K562 (cell line): ENCODE measurements at regions not wholly inside any gene's neighbourhood (a gene's known extent, or its start where the extent isn't known, plus 50 kb on each side); places are given as distances from the start of the nearest gene placed in this dataset.
A peak's percentile ranks its signal among the peaks of the same experiment; 100 is the strongest.

Experiments
- BDP1 ChIP-seq: IDR thresholded peaks from 3 replicates; pipeline ENCODE4 v1.6.1; 2011; ENCODE audit not compliant: insufficient read length, insufficient read depth
- BHLHE40 ChIP-seq: IDR thresholded peaks from 2 replicates; pipeline ENCODE4 v1.6.1; 2011; ENCODE audit warnings: low read length, improper control_type of control experiment
- DPF2 ChIP-seq: fragments of 450-650 bp; IDR thresholded peaks from 2 replicates; pipeline ENCODE4 v1.6.1; 2016
- ELF1 ChIP-seq: fragments of 200-800 bp; sonication (Bioruptor generic); IDR thresholded peaks from 2 replicates; pipeline ENCODE4 v1.6.1; 2016; ENCODE audit warnings: missing genetic modification characterization, missing compliant biosample characterization
- HCFC1 ChIP-seq: IDR thresholded peaks from 2 replicates; pipeline ENCODE4 v1.6.1; 2012; ENCODE audit warnings: low read depth, low read length, improper control_type of control experiment
- HNRNPK ChIP-seq: fragments of 200-400 bp; formaldehyde crosslinking; IDR thresholded peaks from one replicate; pipeline ENCODE4 v1.6.1; 2018; ENCODE audit warnings: mild to moderate bottlenecking, low read depth, low read length; ENCODE audit not compliant: poor library complexity, severe bottlenecking
- ILK ChIP-seq: fragments of 450-650 bp; IDR thresholded peaks from 2 replicates; pipeline ENCODE4 v1.6.1; 2016; ENCODE audit warnings: missing genetic modification characterization, low read depth, mild to moderate bottlenecking, missing compliant biosample characterization, moderate library complexity, borderline replicate concordance
- KDM5B ChIP-seq: fragments of 200-600 bp; sonication (generic); IDR thresholded peaks from 2 replicates; pipeline ENCODE4 v1.6.1; 2012; ENCODE audit warnings: low read depth, mild to moderate bottlenecking, moderate library complexity, low read length, control low read depth, inconsistent platforms; ENCODE audit not compliant: insufficient replicate concordance
- PCBP2 ChIP-seq: fragments of 200-400 bp; formaldehyde crosslinking; IDR thresholded peaks from 2 replicates; pipeline ENCODE4 v1.6.1; 2018; ENCODE audit warnings: low read length, low read depth, mild to moderate bottlenecking, moderate library complexity; ENCODE audit not compliant: poor library complexity, severe bottlenecking
- THRAP3 ChIP-seq: fragments of 450-650 bp; IDR thresholded peaks from 2 replicates; pipeline ENCODE4 v1.6.1; 2016; ENCODE audit warnings: mild to moderate bottlenecking, inconsistent platforms, borderline replicate concordance
- TRIM24 ChIP-seq, 2 experiments: fragments of 450-650 bp; IDR thresholded peaks; 2 replicates each; pipeline ENCODE4 v1.6.1; 2016
- TF ChIP-seq, protein P1 (sequence below): fragments of 250-450 bp; sonication (Bioruptor Pico); IDR thresholded peaks from 2 replicates; pipeline ENCODE4 v1.9.0; 2021; ENCODE audit warnings: mild to moderate bottlenecking
- TF ChIP-seq, protein P2 (sequence below), 2 experiments: fragments of 450-650 bp; IDR thresholded peaks; 2 replicates each; pipeline ENCODE4 v1.6.1; 2016; ENCODE audit warnings: mild to moderate bottlenecking in 2 of 2, borderline replicate concordance in 1 of 2, low read depth in 1 of 2, moderate library complexity in 1 of 2
- TF ChIP-seq, protein P3 (sequence below): fragments of 450-650 bp; formaldehyde crosslinking; IDR thresholded peaks from 2 replicates; pipeline ENCODE4 v1.4.0; 2022; ENCODE audit warnings: missing genetic modification characterization
- TF ChIP-seq, protein P4 (sequence below), 2 experiments: fragments of 450-650 bp; conservative IDR thresholded peaks; 2 replicates each; pipeline ENCODE4 v1.6.1; 2017; ENCODE audit warnings: mild to moderate bottlenecking in 2 of 2, moderate library complexity in 2 of 2

DNA sequence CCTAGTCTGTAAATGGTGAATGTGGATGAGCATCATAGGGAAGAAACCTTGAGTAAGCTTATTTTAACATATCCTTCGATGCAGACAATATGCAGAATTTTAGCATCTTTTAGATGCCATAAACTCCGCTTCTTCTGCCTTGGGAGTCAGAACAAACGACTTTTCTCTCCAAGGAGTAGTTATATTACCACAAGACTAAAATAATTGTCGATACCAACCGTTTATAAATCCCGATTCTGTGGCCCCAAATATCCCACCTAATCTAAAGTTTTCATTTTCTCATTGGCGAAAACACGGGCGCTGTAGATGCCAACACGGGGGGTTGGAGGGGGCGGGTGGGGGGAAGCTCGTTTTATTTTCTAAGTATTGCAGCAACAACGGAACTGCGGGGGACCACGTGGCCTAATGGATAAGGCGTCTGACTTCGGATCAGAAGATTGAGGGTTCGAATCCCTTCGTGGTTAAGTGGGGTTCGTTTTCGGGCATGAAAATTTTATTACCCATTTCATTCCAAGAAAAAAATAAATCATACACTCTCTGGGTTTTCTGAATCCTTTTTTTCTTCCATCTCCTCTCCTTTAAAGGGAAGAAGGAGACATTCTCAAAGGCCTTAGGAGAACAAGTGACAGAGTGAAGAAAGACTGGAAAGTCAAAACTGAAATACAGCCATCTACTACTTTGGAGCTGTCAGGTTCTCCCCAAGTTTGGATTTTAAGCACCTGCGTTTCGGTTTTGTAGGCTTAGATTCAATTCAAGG lies 65.5 kb upstream of the BTN3A2 start (continued):
- no peak for TF ChIP-seq PCBP2
- no peak for TF ChIP-seq KDM5B
- TF ChIP-seq, protein P1, sequence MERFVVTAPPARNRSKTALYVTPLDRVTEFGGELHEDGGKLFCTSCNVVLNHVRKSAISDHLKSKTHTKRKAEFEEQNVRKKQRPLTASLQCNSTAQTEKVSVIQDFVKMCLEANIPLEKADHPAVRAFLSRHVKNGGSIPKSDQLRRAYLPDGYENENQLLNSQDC (CRISPR knock-in tag) = no peak
- TF ChIP-seq, protein P2, sequence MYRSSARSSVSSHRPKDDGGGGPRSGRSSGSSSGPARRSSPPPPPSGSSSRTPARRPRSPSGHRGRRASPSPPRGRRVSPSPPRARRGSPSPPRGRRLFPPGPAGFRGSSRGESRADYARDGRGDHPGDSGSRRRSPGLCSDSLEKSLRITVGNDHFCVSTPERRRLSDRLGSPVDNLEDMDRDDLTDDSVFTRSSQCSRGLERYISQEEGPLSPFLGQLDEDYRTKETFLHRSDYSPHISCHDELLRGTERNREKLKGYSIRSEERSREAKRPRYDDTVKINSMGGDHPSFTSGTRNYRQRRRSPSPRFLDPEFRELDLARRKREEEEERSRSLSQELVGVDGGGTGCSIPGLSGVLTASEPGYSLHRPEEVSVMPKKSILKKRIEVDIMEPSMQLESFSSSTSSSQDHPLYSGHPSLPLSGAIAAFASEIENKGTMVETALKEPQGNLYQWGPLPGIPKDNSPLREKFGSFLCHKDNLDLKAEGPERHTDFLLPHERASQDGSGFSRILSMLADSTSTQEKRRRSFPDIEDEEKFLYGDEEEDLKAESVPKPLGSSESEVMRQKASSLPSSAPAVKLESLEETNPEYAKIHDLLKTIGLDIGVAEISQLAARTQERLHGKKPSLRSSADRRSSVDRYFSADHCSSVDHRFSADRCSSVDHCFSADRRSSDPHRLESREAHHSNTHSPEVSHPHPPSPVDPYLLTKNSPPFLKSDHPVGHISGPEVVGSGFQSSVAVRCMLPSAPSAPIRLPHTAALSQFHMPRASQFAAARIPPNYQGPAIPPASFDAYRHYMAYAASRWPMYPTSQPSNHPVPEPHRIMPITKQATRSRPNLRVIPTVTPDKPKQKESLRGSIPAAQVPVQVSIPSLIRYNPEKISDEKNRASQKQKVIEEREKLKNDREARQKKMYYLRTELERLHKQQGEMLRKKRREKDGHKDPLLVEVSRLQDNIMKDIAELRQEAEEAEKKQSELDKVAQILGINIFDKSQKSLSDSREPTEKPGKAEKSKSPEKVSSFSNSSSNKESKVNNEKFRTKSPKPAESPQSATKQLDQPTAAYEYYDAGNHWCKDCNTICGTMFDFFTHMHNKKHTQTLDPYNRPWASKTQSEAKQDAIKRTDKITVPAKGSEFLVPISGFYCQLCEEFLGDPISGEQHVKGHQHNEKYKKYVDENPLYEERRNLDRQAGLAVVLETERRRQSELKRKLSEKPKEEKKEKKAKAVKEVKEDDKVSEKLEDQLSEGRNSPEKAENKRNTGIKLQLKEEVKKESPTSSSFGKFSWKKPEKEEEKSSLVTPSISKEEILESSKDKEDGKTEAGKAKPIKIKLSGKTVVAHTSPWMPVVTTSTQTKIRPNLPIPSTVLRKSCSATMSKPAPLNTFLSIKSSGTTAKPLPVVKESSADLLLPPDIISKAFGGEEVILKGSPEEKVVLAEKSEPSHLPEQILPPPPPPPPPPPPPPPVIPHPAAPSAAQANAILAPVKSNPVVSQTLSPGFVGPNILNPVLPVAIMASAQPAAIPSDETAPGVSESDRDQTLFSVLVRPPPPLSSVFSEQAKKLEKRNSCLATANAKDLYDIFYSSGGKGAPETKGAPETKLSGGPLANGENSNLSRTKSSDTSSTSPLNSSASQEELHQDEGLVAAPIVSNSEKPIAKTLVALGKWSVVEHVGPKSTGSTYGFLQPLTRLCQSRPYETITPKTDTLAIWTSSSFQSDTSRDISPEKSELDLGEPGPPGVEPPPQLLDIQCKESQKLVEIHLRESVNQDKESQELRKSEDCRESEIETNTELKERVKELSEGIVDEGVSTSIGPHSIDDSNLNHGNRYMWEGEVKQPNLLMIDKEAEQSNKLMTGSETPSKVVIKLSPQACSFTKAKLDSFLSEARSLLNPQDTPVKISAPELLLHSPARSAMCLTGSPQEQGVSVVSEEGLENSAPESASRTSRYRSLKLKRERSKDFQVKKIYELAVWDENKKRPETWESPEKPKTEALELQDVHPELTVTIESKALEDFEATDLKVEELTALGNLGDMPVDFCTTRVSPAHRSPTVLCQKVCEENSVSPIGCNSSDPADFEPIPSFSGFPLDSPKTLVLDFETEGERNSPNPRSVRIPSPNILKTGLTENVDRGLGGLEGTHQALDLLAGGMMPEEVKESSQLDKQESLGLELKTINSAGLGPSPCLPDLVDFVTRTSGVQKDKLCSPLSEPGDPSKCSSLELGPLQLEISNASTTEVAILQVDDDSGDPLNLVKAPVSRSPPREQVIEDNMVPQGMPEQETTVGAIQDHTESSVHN (IDR thresholded peaks at IDR 0.05; ENCODE audit: borderline replicate concordance in 1 of 2, low read depth in 1 of 2) = 0 out of 4 replicates have a peak, but pooled peaks of 1 of the 2 experiments have one; percentile 21
- no peak for TF ChIP-seq HCFC1
- TF ChIP-seq ELF1 (tag) = no peak
- no peak for TF ChIP-seq DPF2
- TF ChIP-seq, protein P3, sequence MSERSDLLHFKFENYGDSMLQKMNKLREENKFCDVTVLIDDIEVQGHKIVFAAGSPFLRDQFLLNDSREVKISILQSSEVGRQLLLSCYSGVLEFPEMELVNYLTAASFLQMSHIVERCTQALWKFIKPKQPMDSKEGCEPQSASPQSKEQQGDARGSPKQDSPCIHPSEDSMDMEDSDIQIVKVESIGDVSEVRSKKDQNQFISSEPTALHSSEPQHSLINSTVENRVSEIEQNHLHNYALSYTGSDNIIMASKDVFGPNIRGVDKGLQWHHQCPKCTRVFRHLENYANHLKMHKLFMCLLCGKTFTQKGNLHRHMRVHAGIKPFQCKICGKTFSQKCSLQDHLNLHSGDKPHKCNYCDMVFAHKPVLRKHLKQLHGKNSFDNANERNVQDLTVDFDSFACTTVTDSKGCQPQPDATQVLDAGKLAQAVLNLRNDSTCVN (CRISPR knock-in tag) = no peak
- TF ChIP-seq BDP1 = peak; percentile 28
- TF ChIP-seq TRIM24 (IDR thresholded peaks at IDR 0.05) = no peak
- TF ChIP-seq, protein P4, sequence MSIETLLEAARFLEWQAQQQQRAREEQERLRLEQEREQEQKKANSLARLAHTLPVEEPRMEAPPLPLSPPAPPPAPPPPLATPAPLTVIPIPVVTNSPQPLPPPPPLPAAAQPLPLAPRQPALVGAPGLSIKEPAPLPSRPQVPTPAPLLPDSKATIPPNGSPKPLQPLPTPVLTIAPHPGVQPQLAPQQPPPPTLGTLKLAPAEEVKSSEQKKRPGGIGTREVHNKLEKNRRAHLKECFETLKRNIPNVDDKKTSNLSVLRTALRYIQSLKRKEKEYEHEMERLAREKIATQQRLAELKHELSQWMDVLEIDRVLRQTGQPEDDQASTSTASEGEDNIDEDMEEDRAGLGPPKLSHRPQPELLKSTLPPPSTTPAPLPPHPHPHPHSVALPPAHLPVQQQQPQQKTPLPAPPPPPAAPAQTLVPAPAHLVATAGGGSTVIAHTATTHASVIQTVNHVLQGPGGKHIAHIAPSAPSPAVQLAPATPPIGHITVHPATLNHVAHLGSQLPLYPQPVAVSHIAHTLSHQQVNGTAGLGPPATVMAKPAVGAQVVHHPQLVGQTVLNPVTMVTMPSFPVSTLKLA (conservative IDR thresholded peaks at IDR 0.05) = peak; percentile 26 to 47; a peak in 2 of 4 replicates
- no peak for TF ChIP-seq BHLHE40
- no peak for TF ChIP-seq THRAP3
- TF ChIP-seq ILK (tag) = 0 out of 2 replicates have a peak, but pooled peaks have one; percentile 3
- no peak for TF ChIP-seq HNRNPK
